Kidney epithelial cell (primary cell): ENCODE measurements at regions not wholly inside any gene's neighbourhood (a gene's known extent, or its start where the extent isn't known, plus 50 kb on each side); places are given as distances from the start of the nearest gene placed in this dataset.

Experiments
- DNase-seq: peaks from one replicate; pipeline ENCODE4 v3.0.0-alpha.2; 2010; ENCODE audit warnings: low read depth
- H3K27me3 ChIP-seq: 2 replicates; pipeline ENCODE4 v1.6.0; 2011; ENCODE audit warnings: low read length; ENCODE audit not compliant: control insufficient read depth, insufficient read depth
- H3K36me3 ChIP-seq: 2 replicates; pipeline ENCODE4 v1.5.1; 2011; ENCODE audit warnings: low read length; ENCODE audit not compliant: control insufficient read depth, insufficient read depth
- H3K4me3 ChIP-seq: 2 replicates; pipeline ENCODE4 v1.5.1; 2011; ENCODE audit warnings: low read depth, mild to moderate bottlenecking, control low read depth, low read length
- TF ChIP-seq, protein P1 (sequence below): IDR thresholded peaks from 2 replicates; pipeline ENCODE4 v1.5.1; 2011; ENCODE audit warnings: mild to moderate bottlenecking, moderate library complexity, low read length, control low read depth, inconsistent platforms; ENCODE audit not compliant: insufficient read depth, poor library complexity, severe bottlenecking

DNA sequence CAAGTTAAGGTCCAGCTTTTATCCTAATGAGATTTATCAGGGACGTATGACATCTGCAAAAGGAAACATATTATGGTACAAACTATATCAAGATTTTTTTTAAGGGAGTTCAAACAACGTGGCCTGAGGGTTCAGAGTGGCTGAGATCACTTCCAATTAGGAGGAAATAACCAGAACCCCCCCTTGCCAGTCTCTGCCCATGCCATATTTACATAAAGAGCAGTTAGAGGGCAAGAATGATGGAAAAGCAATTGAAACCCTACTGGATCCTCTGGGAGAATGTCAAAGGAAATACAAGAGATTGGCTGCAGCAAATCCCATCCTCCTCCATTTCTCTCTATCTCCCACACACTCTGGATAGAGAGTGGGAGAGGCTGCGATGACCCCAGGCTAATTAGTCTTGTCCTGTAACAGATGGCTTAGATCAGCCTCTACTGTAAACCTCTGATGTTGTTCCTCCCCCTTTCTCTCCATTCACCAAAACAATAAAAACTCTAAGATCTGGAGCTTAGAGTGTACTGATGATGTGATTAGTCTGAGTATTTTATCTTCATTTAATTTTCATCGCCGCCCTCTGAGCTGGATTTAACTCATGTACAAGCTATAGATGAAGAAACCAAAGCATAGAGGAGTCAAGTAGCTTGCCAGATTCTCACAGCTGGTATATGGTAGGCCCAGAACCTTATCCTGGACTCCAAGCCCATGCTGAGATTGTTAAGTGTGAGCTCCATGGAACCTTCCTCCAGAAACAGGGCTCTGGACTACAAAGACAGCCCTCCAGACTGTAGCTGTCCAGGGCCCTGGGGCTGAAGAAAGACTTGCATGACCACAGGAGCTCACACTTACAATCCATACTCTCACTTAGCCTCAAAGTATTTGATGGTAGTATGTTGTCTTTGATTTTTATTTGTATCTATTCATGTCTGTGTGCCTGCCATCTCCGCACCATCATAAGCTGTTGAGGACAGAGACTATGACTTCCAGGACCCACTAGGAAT is 54.1 kb upstream of the GNG2 start:
- no peak overlapping the region for H3K4me3 ChIP-seq
- TF ChIP-seq, protein P1, sequence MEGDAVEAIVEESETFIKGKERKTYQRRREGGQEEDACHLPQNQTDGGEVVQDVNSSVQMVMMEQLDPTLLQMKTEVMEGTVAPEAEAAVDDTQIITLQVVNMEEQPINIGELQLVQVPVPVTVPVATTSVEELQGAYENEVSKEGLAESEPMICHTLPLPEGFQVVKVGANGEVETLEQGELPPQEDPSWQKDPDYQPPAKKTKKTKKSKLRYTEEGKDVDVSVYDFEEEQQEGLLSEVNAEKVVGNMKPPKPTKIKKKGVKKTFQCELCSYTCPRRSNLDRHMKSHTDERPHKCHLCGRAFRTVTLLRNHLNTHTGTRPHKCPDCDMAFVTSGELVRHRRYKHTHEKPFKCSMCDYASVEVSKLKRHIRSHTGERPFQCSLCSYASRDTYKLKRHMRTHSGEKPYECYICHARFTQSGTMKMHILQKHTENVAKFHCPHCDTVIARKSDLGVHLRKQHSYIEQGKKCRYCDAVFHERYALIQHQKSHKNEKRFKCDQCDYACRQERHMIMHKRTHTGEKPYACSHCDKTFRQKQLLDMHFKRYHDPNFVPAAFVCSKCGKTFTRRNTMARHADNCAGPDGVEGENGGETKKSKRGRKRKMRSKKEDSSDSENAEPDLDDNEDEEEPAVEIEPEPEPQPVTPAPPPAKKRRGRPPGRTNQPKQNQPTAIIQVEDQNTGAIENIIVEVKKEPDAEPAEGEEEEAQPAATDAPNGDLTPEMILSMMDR, result no peak
- H3K27me3 ChIP-seq, result no peaks in the 10 kb centered on the region
- H3K36me3 ChIP-seq, result no peaks in the 10 kb centered on the region
- DNase-seq, result no peak

DNA sequence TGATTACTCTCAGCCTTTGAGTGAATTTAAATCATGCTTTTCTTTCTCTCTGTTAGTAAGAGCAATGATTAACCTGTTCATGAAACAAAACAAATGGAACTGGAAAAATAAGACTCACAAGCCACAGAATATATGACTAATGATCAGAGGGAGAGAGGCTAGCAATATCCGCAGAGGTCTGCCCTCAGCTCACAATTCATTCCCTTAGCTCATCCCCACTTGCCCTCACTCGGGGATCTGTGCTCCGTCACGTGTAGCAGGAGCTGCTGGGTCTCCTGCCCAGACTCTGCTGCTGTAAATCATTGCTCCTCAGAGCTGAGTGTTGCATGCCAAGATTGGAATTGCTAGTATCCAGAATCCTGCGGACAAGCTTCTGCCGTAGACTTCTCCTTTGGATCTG is 53.1 kb upstream of the GNG2 start:
- H3K36me3 ChIP-seq, result no peaks in the 10 kb centered on the region
- peak; percentile 89 for DNase-seq
- no peaks in the 10 kb centered on the region for H3K27me3 ChIP-seq
- TF ChIP-seq, protein P1, result no peak
- H3K4me3 ChIP-seq, result no peak overlapping the region
